Body of pancreas (tissue), 4 donors: ENCODE measurements at regions not wholly inside any gene's neighbourhood (a gene's known extent, or its start where the extent isn't known, plus 50 kb on each side); places are given as distances from the start of the nearest gene placed in this dataset.

Experiments
- ATAC-seq: fragments of 150-250 bp; one replicate; pipeline ENCODE4 v1.9.1; 2016
- DNase-seq, 4 donors: peaks; one replicate each; pipeline ENCODE4 v3.0.0-alpha.2; 2019
- H3K27ac ChIP-seq, 4 donors: fragments of 200-600 bp; sonication (generic); 1 replicate in 3 of 4; 2 replicates in 1 of 4; pipeline versions ENCODE4 v1.5.1 to v1.6.1; 2016 to 2019; ENCODE audit warnings: mild to moderate bottlenecking in 1 of 4, mixed read lengths in 1 of 4, moderate library complexity in 1 of 4
- H3K27me3 ChIP-seq, 2 donors: fragments of 200-600 bp; sonication (generic); one replicate each; pipeline ENCODE4 v1.6.0; 2016; ENCODE audit warnings: mild to moderate bottlenecking in 1 of 2
- H3K36me3 ChIP-seq, 2 donors: fragments of 200-600 bp; sonication (generic); replicated peaks in 1 of 2; 2 replicates each; pipeline ENCODE4 v1.5.1; 2016; ENCODE audit warnings: low read depth in 2 of 2; ENCODE audit not compliant: insufficient read depth in 1 of 2
- H3K4me1 ChIP-seq: fragments of 200-600 bp; sonication (generic); one replicate; pipeline ENCODE4 v1.6.0; 2016
- H3K4me3 ChIP-seq, 2 donors: fragments of 200-600 bp; sonication (generic); 1 replicate in 1 of 2; 2 replicates in 1 of 2; pipeline ENCODE4 v1.5.1; 2016 to 2019
- H3K9me3 ChIP-seq, 3 donors: fragments of 200-600 bp; sonication (generic); 1 replicate in 2 of 3; 2 replicates in 1 of 3; pipeline ENCODE4 v1.5.1; 2016
- POLR2A ChIP-seq, 3 donors: fragments of 450-650 bp; IDR thresholded peaks; one replicate each; pipeline ENCODE4 v1.6.1; 2016; ENCODE audit warnings: antibody characterized with exemption in 3 of 3, mild to moderate bottlenecking in 2 of 3
- WGBS, 2 donors: methylation state at CpG; one replicate each; pipeline ENCODE4 v1.1.5; 2017; 5-methylcytosine and 5-hydroxymethylcytosine counted together
- intact Hi-C: fragments of 100-400 bp; cut with DNase I; formaldehyde crosslinking; loops from one replicate; pipeline ENCODE4 v1.15.1; 2023
- TF ChIP-seq, protein P1 (sequence below), 7 experiments: fragments of 450-650 bp in 4 of 7; fragments of 200-600 bp in 3 of 7; sonication (generic) in 3 of 7; IDR thresholded peaks; one replicate each; pipeline ENCODE4 v1.5.1; 2016 to 2019; ENCODE audit warnings: antibody characterized with exemption in 7 of 7

DNA sequence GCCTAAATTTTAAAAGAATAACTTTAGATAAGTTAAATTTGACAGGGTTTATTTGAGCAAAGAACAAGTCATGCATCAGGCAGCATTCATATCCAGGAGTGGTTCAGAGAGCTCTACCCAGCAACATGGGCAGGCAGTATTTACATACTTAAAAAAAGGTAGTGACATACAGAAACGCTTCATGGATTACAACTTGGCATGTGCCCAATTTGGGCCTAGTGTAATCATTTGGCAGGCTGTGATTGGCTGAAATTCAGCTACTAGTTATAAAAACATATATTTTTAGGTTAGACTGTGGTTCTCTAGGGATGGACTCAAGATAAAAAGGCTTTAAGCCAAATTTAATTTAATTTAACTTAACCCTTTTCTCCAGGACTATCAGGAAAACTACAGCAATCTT, 374.0 kb upstream of the ADAMTS16 start:
- no peaks in the 10 kb centered on the region for H3K27me3 ChIP-seq
- ATAC-seq (no peak), DNase-seq (no peak)
- no peak overlapping the region for H3K27ac ChIP-seq
- 56 to 69% methylated on average over 1 of the region's 1 CpG for WGBS, 2 donors
- no peaks in the 10 kb centered on the region for H3K36me3 ChIP-seq
- H3K4me3 ChIP-seq = no peak overlapping the region
- H3K4me1 ChIP-seq = no peaks in the 10 kb centered on the region
- no peaks in the 10 kb centered on the region for H3K9me3 ChIP-seq
- intact Hi-C loops = no loop called here
- no peak for TF ChIP-seq POLR2A (IDR thresholded peaks at IDR 0.05)
- TF ChIP-seq, protein P1, sequence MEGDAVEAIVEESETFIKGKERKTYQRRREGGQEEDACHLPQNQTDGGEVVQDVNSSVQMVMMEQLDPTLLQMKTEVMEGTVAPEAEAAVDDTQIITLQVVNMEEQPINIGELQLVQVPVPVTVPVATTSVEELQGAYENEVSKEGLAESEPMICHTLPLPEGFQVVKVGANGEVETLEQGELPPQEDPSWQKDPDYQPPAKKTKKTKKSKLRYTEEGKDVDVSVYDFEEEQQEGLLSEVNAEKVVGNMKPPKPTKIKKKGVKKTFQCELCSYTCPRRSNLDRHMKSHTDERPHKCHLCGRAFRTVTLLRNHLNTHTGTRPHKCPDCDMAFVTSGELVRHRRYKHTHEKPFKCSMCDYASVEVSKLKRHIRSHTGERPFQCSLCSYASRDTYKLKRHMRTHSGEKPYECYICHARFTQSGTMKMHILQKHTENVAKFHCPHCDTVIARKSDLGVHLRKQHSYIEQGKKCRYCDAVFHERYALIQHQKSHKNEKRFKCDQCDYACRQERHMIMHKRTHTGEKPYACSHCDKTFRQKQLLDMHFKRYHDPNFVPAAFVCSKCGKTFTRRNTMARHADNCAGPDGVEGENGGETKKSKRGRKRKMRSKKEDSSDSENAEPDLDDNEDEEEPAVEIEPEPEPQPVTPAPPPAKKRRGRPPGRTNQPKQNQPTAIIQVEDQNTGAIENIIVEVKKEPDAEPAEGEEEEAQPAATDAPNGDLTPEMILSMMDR (IDR thresholded peaks at IDR 0.05) = no peak

DNA sequence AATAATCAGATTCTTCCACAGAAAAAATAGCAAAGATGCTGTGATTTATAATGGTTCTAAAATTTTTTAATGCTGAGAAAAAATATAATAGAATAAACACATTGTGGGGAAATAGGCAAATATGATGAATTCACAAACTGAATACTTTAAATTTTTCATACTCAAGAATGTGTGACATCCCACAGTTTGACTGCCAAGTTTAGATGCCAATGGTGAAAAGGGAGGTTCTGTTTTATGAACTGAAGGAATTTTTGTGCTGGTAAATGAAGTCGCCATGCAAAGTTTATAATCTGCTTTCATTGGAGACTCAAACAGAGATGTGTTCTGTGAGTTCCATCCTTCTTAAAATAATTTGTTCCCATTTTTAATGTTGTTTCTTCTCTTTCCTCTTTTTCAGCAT, 367.5 kb upstream of the ADAMTS16 start:
- Histone ChIP-seq H3K4me3 (no peak overlapping the region), H3K4me1 (no peaks in the 10 kb centered on the region), H3K36me3 (no peaks in the 10 kb centered on the region), H3K27ac (no peak overlapping the region), H3K27me3 (no peaks in the 10 kb centered on the region), H3K9me3 (no peaks in the 10 kb centered on the region)
- DNase-seq (no peak), ATAC-seq (no peak)
- 72 to 77% methylated on average over 1 of the region's 1 CpG for WGBS, 2 donors
- TF ChIP-seq, protein P1 (IDR thresholded peaks at IDR 0.05) = no peak
- intact Hi-C loops = no loop called here

DNA sequence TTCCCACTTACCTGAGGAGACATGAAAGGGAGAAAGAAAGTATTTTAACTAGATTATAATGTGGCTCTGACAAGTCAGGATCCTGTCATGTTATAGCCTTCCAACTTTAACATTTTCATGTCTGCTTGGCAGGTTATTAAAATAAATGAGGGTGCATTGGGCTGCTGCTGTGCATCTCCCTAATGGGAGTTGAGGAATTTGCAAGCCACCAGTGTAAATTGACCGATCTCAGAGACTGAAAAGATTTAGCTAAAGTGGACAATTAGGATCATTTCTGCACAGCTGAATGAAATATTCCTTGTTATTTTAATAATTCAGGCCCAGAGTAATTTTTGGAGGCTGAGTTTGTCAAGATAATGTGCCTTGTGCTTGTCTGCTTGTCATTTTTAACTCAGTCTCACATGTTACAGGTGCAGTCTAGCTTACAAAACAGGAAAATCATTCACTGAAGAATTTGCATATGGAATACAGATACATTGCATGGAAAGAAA, 366.3 kb upstream of the ADAMTS16 start:
- TF ChIP-seq POLR2A (IDR thresholded peaks at IDR 0.05) = no peak
- TF ChIP-seq, protein P1 (IDR thresholded peaks at IDR 0.05) = no peak
- WGBS, 2 donors = 48 to 60% methylated on average over 1 of the region's 1 CpG
- intact Hi-C loops = no loop called here

GRCh38 chr5:4777435-4777834, 362.7 kb upstream of the ADAMTS16 start:
- TF ChIP-seq, protein P1 (IDR thresholded peaks at IDR 0.05) = no peak
- no peak for TF ChIP-seq POLR2A (IDR thresholded peaks at IDR 0.05)
- Histone ChIP-seq H3K36me3 (no peaks in the 10 kb centered on the region), H3K4me1 (no peaks in the 10 kb centered on the region), H3K27me3 (no peaks in the 10 kb centered on the region), H3K27ac (no peak overlapping the region), H3K4me3 (no peak overlapping the region), H3K9me3 (no peaks in the 10 kb centered on the region)
- intact Hi-C loops = no loop called here
- 65 to 70% methylated on average over 4 of the region's 4 CpGs for WGBS, 2 donors
- ATAC-seq (no peak), DNase-seq (no peak)

More for the DNA sequence above, 366.3 kb upstream of the ADAMTS16 start:
- Histone ChIP-seq H3K27me3 (no peaks in the 10 kb centered on the region), H3K36me3 (no peaks in the 10 kb centered on the region), H3K9me3 (no peaks in the 10 kb centered on the region), H3K4me3 (no peak overlapping the region), H3K27ac (no peak overlapping the region), H3K4me1 (no peaks in the 10 kb centered on the region)
- no peak for DNase-seq
- no peak for ATAC-seq

- intact Hi-C loops = no loop called here
- 29 to 33% methylated on average over 4 of the region's 4 CpGs for WGBS, 2 donors
- DNase-seq = no peak
These were observed 359.5 kb upstream of the ADAMTS16 start for GRCh38 chr5:4780633-4781032.

More at GRCh38 chr5:4780633-4781032, 359.5 kb upstream of the ADAMTS16 start:
- no peaks in the 10 kb centered on the region for H3K4me1 ChIP-seq
- TF ChIP-seq, protein P1 (IDR thresholded peaks at IDR 0.05) = no peak
- TF ChIP-seq POLR2A (IDR thresholded peaks at IDR 0.05) = no peak
- H3K4me3 ChIP-seq = no peak overlapping the region
- H3K27me3 ChIP-seq = no peaks in the 10 kb centered on the region
- H3K27ac ChIP-seq = no peak overlapping the region
- H3K36me3 ChIP-seq = no peaks in the 10 kb centered on the region
- peaks cover 0 to 2% (median 0%) of the 10 kb centered on the region in 3 donors for H3K9me3 ChIP-seq
- no peak for ATAC-seq
